SU-DHL-6 (cell line): ENCODE measurements at regions not wholly inside any gene's neighbourhood (a gene's known extent, or its start where the extent isn't known, plus 50 kb on each side); places are given as distances from the start of the nearest gene placed in this dataset.

ENCODE experiments used
- H2AFZ ChIP-seq: fragments of 200-600 bp; sonication (generic); 2 replicates; pipeline ENCODE4 v1.6.1; 2014; ENCODE audit warnings: low read depth, mild to moderate bottlenecking, moderate library complexity, mixed read lengths, antibody characterized with exemption, low read length; ENCODE audit not compliant: severe bottlenecking
- H3F3A ChIP-seq: fragments of 200-600 bp; shearing (Covaris generic); 2 replicates; pipeline ENCODE4 v1.6.0; 2016; ENCODE audit warnings: antibody characterized with exemption, mild to moderate bottlenecking; ENCODE audit not compliant: insufficient read depth
- H3K27ac ChIP-seq: fragments of 200-600 bp; sonication (generic); 2 replicates; pipeline ENCODE4 v1.5.1; 2016; ENCODE audit warnings: low read depth, mild to moderate bottlenecking, low read length, moderate library complexity, mixed read lengths
- H3K27me3 ChIP-seq: fragments of 200-600 bp; sonication (generic), shearing (Covaris generic); 2 replicates; pipeline ENCODE4 v1.6.0; 2014; ENCODE audit warnings: mild to moderate bottlenecking, low read length
- H3K36me3 ChIP-seq: fragments of 200-600 bp; sonication (generic); 2 replicates; pipeline ENCODE4 v1.6.1; 2014; ENCODE audit warnings: mild to moderate bottlenecking, low read length, mixed read lengths
- H3K4me2 ChIP-seq: fragments of 300-600, 200-600 bp; shearing (Covaris generic), sonication (generic); 2 replicates; pipeline ENCODE4 v1.6.0; 2014; ENCODE audit warnings: low read length, low read depth, mild to moderate bottlenecking; ENCODE audit not compliant: poor library complexity, severe bottlenecking
- H3K4me3 ChIP-seq: fragments of 200-600 bp; sonication (generic); 2 replicates; pipeline ENCODE4 v1.5.1; 2014; ENCODE audit warnings: antibody characterized with exemption, low read length, mild to moderate bottlenecking, mixed read lengths; ENCODE audit not compliant: insufficient read depth, poor library complexity, severe bottlenecking
- H3K79me2 ChIP-seq: fragments of 200-600 bp; sonication (generic); 2 replicates; pipeline ENCODE4 v1.6.1; 2014; ENCODE audit warnings: mild to moderate bottlenecking, low read length, moderate library complexity; ENCODE audit not compliant: insufficient read depth
- H3K9ac ChIP-seq: fragments of 200-600 bp; sonication (generic); 2 replicates; pipeline ENCODE4 v1.7.0; 2014; ENCODE audit warnings: mild to moderate bottlenecking, low read length
- H3K9me2 ChIP-seq: fragments of 200-600 bp; sonication (generic); replicated peaks from 2 replicates; pipeline ENCODE4 v1.6.1; 2014; ENCODE audit warnings: low read length; ENCODE audit not compliant: insufficient read depth
- H3K9me3 ChIP-seq: fragments of 200-600 bp; sonication (generic); 2 replicates; pipeline ENCODE4 v1.6.1; 2014; ENCODE audit warnings: low read length, mixed read lengths; ENCODE audit not compliant: insufficient read depth
- H4K20me1 ChIP-seq: fragments of 200-600 bp; sonication (generic); 2 replicates; pipeline ENCODE4 v1.6.1; 2014; ENCODE audit warnings: low read depth, mild to moderate bottlenecking, antibody characterized with exemption, low read length, moderate library complexity, mixed read lengths
- EZH2phosphoT487 ChIP-seq: fragments of 200-600 bp; sonication (generic), shearing (Covaris generic); conservative IDR thresholded peaks from 2 replicates; pipeline ENCODE4 v1.6.1; 2018; ENCODE audit warnings: mild to moderate bottlenecking, antibody characterized with exemption, low read length, moderate library complexity, mixed read lengths
- TF ChIP-seq, protein P1 (sequence below): fragments of 200-600 bp; sonication (generic); IDR thresholded peaks from one replicate; pipeline ENCODE4 v1.5.1; 2017; ENCODE audit warnings: antibody characterized with exemption, mild to moderate bottlenecking, low read length, moderate library complexity; ENCODE audit not compliant: insufficient read depth, poor library complexity, severe bottlenecking

DNA sequence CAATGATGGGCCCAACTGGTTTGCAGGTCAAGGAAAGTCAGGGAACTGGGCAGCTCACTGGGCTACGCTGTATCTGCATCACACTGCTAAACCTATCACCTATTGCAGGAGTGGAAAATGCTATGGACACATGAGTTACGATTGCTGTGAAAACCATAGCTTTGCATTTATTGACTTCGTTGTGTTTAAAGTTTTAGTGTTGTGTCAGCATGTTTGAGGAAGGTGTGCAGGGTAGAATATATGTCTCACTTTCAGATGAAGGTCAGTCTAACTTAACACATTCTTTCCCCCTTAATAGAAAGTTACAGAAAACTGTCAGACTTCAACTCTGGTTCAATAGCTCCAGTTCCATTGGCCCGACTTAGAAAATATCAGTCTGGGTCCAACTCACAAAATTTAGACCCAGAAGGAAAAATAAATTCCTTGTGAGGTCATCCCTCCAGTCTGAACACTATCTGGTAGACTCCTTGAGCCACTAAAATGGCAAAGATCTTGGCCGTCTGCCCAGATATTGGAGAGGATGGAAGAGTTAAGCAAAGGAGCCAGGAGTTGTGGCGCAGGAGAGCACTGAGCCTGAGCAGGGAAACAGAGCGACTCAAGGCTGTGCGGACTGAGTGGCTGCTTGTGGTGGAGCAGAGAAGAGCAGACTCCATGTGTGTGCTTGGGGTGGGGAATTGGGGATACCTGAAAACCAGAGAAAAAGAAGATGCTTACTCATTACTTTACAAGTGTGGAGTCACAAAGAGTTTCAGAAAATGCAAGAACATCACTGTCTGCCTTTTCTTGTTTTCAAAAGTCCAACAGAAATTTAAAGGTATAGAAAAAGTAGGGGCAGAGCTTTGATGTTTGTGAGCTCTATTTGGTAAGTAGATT is 518.5 kb downstream of the FGF9 start:
- H3K79me2 ChIP-seq, result no peaks in the 10 kb centered on the region
- TF ChIP-seq, protein P1, sequence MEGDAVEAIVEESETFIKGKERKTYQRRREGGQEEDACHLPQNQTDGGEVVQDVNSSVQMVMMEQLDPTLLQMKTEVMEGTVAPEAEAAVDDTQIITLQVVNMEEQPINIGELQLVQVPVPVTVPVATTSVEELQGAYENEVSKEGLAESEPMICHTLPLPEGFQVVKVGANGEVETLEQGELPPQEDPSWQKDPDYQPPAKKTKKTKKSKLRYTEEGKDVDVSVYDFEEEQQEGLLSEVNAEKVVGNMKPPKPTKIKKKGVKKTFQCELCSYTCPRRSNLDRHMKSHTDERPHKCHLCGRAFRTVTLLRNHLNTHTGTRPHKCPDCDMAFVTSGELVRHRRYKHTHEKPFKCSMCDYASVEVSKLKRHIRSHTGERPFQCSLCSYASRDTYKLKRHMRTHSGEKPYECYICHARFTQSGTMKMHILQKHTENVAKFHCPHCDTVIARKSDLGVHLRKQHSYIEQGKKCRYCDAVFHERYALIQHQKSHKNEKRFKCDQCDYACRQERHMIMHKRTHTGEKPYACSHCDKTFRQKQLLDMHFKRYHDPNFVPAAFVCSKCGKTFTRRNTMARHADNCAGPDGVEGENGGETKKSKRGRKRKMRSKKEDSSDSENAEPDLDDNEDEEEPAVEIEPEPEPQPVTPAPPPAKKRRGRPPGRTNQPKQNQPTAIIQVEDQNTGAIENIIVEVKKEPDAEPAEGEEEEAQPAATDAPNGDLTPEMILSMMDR, result no peak
- no peak overlapping the region for H3K27ac ChIP-seq
- no peaks in the 10 kb centered on the region for H3K27me3 ChIP-seq
- no peaks in the 10 kb centered on the region for H3F3A ChIP-seq
- H3K4me2 ChIP-seq, result no peak overlapping the region
- no peaks in the 10 kb centered on the region for H3K9me2 ChIP-seq
- H3K9ac ChIP-seq, result no peak overlapping the region
- no peaks in the 10 kb centered on the region for H3K9me3 ChIP-seq
- H2AFZ ChIP-seq, result no peak overlapping the region
- no peak overlapping the region for H3K4me3 ChIP-seq
- H3K36me3 ChIP-seq, result no peaks in the 10 kb centered on the region
- H4K20me1 ChIP-seq, result no peaks in the 10 kb centered on the region

DNA sequence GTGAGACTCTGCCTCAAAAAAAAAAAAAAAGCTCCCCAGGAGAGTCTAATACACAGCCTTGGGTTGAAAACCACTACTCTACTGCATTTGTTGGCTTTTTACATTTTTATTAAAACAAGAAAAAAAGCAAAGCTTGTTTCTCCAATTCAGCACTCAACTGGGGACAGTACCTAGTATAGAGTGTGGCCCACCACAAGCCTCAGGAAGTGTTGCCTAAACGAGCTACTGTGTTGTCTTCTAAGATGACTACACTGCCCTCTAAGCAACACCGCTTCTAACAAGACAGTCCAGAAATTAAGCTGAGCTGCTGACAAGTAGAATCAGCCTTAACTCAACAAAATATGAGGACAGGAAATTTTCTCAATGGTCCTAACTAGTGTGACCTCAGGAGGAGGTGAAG is 522.2 kb downstream of the FGF9 start:
- Histone ChIP-seq H3K9me3 (no peaks in the 10 kb centered on the region), H4K20me1 (no peaks in the 10 kb centered on the region), H3K27me3 (no peaks in the 10 kb centered on the region), H3F3A (no peaks in the 10 kb centered on the region), H3K4me2 (no peak overlapping the region), H2AFZ (no peak overlapping the region), H3K9ac (no peak overlapping the region), H3K9me2 (no peaks in the 10 kb centered on the region), H3K36me3 (no peaks in the 10 kb centered on the region), H3K79me2 (no peaks in the 10 kb centered on the region), H3K4me3 (no peak overlapping the region), H3K27ac (no peak overlapping the region)
- TF ChIP-seq EZH2phosphoT487, result no peak
- TF ChIP-seq, protein P1, result no peak

DNA sequence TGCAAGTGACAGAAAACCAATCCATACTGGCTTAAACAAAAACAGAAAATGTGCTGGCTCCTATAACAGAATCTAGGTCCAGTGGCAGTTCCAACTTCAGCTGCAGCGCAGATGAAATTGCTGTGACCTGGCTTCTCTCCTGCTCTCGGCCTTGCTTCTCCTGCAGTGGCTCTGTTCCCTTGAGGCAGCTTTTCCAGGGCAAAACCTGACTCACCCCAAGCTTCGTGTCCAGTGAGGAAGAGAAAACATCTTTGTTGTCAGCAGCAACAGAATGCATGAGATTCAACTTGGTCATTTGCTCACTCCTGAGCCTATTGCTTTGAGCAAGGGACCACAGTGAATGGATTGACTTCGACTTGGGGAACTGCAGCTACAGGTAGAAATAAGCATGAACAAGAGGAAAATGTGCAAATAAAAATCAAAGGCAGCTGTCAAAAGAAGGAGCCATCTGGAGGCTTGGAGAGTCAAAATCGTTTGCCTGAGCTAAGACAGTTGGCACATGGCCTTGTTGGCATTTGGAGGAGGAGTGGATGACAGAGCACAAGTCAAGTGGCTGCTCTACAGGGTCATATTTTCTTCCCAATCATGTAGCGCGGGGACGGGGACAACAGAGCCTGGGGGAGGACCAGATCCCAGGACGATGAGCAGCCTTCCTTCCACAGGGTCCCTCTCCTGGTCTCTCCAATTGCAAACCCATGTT is 523.4 kb downstream of the FGF9 start:
- no peak overlapping the region for H2AFZ ChIP-seq
- no peak overlapping the region for H3K9ac ChIP-seq
- H4K20me1 ChIP-seq, result no peaks in the 10 kb centered on the region
- no peaks in the 10 kb centered on the region for H3K36me3 ChIP-seq
- TF ChIP-seq EZH2phosphoT487, result no peak
- TF ChIP-seq, protein P1, result no peak
- H3K27me3 ChIP-seq, result no peaks in the 10 kb centered on the region
- H3F3A ChIP-seq, result no peaks in the 10 kb centered on the region
- no peaks in the 10 kb centered on the region for H3K9me2 ChIP-seq
- H3K79me2 ChIP-seq, result no peaks in the 10 kb centered on the region
- no peak overlapping the region for H3K4me2 ChIP-seq
- H3K9me3 ChIP-seq, result no peaks in the 10 kb centered on the region
- no peak overlapping the region for H3K27ac ChIP-seq
- H3K4me3 ChIP-seq, result no peak overlapping the region
